ENCODE measurements at regions not wholly inside any gene's neighbourhood (a gene's known extent, or its start where the extent isn't known, plus 50 kb on each side); places are given as distances from the start of the nearest gene placed in this dataset.
"Not testable (repeated sequence)": the region's sequence is repeated elsewhere in the genome, so short reads cannot be mapped to it uniquely, and the experiment has no call there.

- DNase-seq, result no peak
Observed at GRCh38 chr10:127610816-127611215, 61.7 kb downstream of the NPS start.

GRCh38 chr10:127614484-127615017 is 65.4 kb downstream of the NPS start:
- DNase-seq, result no peak

- peak; percentile 27 for DNase-seq
Observed at GRCh38 chr10:127618797-127619196, 69.7 kb downstream of the NPS start.

GRCh38 chr10:127619546-127620325 is 70.6 kb downstream of the NPS start:
- DNase-seq, result peak; percentile 77

- no peak for DNase-seq
Observed at GRCh38 chr10:127635882-127636281, 86.8 kb downstream of the NPS start.

- no peak for DNase-seq
Observed at GRCh38 chr10:127648885-127649284, 88.1 kb upstream of the FOXI2 start.

GRCh38 chr10:127649642-127650041 is 87.3 kb upstream of the FOXI2 start:
- no peak for DNase-seq

GRCh38 chr10:127657056-127657455 is 79.9 kb upstream of the FOXI2 start:
- DNase-seq, result no peak

GRCh38 chr10:127676430-127676829 is 60.6 kb upstream of the FOXI2 start:
- DNase-seq, result not testable (repeated sequence)

- no peak for DNase-seq
Observed at GRCh38 chr10:127678091-127678490, 58.9 kb upstream of the FOXI2 start.

- DNase-seq, result no peak
Observed at GRCh38 chr10:127679642-127680255, 57.2 kb upstream of the FOXI2 start.

All from NCI-H1092 treated with DMSO at 0.1 percent for 48 hours (cell line).